ENCODE measurements at regions not wholly inside any gene's neighbourhood (a gene's known extent, or its start where the extent isn't known, plus 50 kb on each side); places are given as distances from the start of the nearest gene placed in this dataset.

- peak; percentile 30 for DNase-seq
- no peak overlapping the region for H3K27ac ChIP-seq
- no peaks in the 10 kb centered on the region for H3K4me1 ChIP-seq
- intact Hi-C loops (cut with DNase I) = no loop called here
- no peaks in the 10 kb centered on the region for H3K9me3 ChIP-seq
- peaks cover 0 to 3% (median 0%) of the 10 kb centered on the region in 3 donors for H3K27me3 ChIP-seq
- WGBS, 2 donors = 66 to 79% methylated on average over 12 of the region's 12 CpGs
- H3K36me3 ChIP-seq = no peaks in the 10 kb centered on the region
- no peak overlapping the region for H3K4me3 ChIP-seq
- TF ChIP-seq POLR2AphosphoS5 (IDR thresholded peaks at IDR 0.05) (no peak), EP300 (IDR thresholded peaks at IDR 0.05) (no peak), CTCF (IDR thresholded peaks at IDR 0.05) (no peak), POLR2A (IDR thresholded peaks at IDR 0.05) (no peak)
Measured at GRCh38 chr6:43887340-43887858, 117.4 kb downstream of the VEGFA start.

- H3K27me3 ChIP-seq = peaks cover 0 to 3% (median 0%) of the 10 kb centered on the region in 3 donors
- DNase-seq = no peak
- H3K9me3 ChIP-seq = no peaks in the 10 kb centered on the region
- TF ChIP-seq POLR2A (IDR thresholded peaks at IDR 0.05) (no peak), EP300 (IDR thresholded peaks at IDR 0.05) (no peak), POLR2AphosphoS5 (IDR thresholded peaks at IDR 0.05) (no peak), CTCF (IDR thresholded peaks at IDR 0.05) (no peak)
- intact Hi-C loops (cut with DNase I) = no loop called here
- 91 to 92% methylated on average over 7 of the region's 7 CpGs for WGBS, 2 donors
- no peak overlapping the region for H3K4me3 ChIP-seq
- H3K4me1 ChIP-seq = no peaks in the 10 kb centered on the region
- no peaks in the 10 kb centered on the region for H3K36me3 ChIP-seq
- no peak overlapping the region for H3K27ac ChIP-seq
Measured at GRCh38 chr6:43886717-43887339, 116.8 kb downstream of the VEGFA start.

- intact Hi-C loops (cut with DNase I) = no loop called here
- Histone ChIP-seq H3K36me3 (no peaks in the 10 kb centered on the region), H3K9me3 (no peaks in the 10 kb centered on the region), H3K27me3 (peaks cover 0 to 3% (median 0%) of the 10 kb centered on the region in 3 donors), H3K27ac (no peak overlapping the region), H3K4me3 (no peak overlapping the region), H3K4me1 (no peaks in the 10 kb centered on the region)
- WGBS, 2 donors = 80 to 83% methylated on average over 10 of the region's 10 CpGs
- no peak for TF ChIP-seq EP300 (IDR thresholded peaks at IDR 0.05)
- TF ChIP-seq POLR2A (IDR thresholded peaks at IDR 0.05) = no peak
- TF ChIP-seq POLR2AphosphoS5 (IDR thresholded peaks at IDR 0.05) = no peak
- no peak for TF ChIP-seq CTCF (IDR thresholded peaks at IDR 0.05)
- DNase-seq = peak; percentile 38
Measured at GRCh38 chr6:43886067-43886461, 116.1 kb downstream of the VEGFA start.

GRCh38 chr6:43885399-43886066 is 115.5 kb downstream of the VEGFA start:
- no peaks in the 10 kb centered on the region for H3K9me3 ChIP-seq

More at GRCh38 chr6:43885399-43886066, 115.5 kb downstream of the VEGFA start:
- Histone ChIP-seq H3K4me3 (no peak overlapping the region), H3K27me3 (peaks cover 0 to 3% (median 0%) of the 10 kb centered on the region in 3 donors), H3K36me3 (no peaks in the 10 kb centered on the region), H3K4me1 (no peaks in the 10 kb centered on the region), H3K27ac (no peak overlapping the region)
- DNase-seq = peak; percentile 34
- 85 to 91% methylated on average over 6 of the region's 6 CpGs for WGBS, 2 donors
- TF ChIP-seq CTCF (IDR thresholded peaks at IDR 0.05) = no peak
- TF ChIP-seq POLR2A (IDR thresholded peaks at IDR 0.05) = no peak
- TF ChIP-seq EP300 (IDR thresholded peaks at IDR 0.05) = no peak
- no peak for TF ChIP-seq POLR2AphosphoS5 (IDR thresholded peaks at IDR 0.05)
- intact Hi-C loops (cut with DNase I) = no loop called here

Data from sigmoid colon (tissue), 6 donors.